Astrocyte (in vitro differentiated cells and primary cell): ENCODE measurements at regions not wholly inside any gene's neighbourhood (a gene's known extent, or its start where the extent isn't known, plus 50 kb on each side); places are given as distances from the start of the nearest gene placed in this dataset.

Experiments used
- EZH2 ChIP-seq: IDR thresholded peaks from 2 replicates; pipeline ENCODE4 v1.6.1; 2012; ENCODE audit warnings: mild to moderate bottlenecking, low read length, inconsistent platforms; ENCODE audit not compliant: insufficient read depth
- TF ChIP-seq, protein P1 (sequence below): IDR thresholded peaks from 2 replicates; pipeline ENCODE4 v1.5.1; 2011; ENCODE audit warnings: low read depth, mild to moderate bottlenecking, inconsistent platforms, low read length, moderate library complexity; ENCODE audit not compliant: insufficient read depth

DNA sequence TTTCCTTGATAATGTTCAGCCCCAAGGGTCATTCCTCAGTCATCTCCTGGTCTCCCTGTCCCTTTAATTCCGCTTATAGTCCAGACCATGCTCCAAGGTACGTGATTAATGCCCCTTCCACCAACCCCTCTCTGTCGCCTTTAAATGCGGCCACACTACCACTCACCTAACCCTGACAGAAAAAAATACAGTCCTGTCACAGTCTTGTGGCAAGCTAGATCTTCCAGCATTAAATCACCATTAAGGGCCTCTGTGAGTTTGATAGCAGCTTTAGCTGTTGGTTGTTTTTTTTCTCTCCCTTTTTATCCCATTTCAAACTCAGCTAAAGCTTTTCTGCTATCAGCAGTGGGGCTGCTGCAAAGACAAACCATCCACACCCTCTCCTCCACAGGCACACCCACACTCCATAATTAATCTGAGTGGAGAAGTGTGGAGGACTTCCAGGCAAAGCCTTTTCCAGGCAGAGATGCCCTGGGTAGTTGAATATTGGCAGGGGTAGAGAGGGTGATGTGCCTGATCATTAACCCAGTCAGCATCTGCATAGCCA is 522.7 kb upstream of the CLINT1 start:
- TF ChIP-seq, protein P1, sequence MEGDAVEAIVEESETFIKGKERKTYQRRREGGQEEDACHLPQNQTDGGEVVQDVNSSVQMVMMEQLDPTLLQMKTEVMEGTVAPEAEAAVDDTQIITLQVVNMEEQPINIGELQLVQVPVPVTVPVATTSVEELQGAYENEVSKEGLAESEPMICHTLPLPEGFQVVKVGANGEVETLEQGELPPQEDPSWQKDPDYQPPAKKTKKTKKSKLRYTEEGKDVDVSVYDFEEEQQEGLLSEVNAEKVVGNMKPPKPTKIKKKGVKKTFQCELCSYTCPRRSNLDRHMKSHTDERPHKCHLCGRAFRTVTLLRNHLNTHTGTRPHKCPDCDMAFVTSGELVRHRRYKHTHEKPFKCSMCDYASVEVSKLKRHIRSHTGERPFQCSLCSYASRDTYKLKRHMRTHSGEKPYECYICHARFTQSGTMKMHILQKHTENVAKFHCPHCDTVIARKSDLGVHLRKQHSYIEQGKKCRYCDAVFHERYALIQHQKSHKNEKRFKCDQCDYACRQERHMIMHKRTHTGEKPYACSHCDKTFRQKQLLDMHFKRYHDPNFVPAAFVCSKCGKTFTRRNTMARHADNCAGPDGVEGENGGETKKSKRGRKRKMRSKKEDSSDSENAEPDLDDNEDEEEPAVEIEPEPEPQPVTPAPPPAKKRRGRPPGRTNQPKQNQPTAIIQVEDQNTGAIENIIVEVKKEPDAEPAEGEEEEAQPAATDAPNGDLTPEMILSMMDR = no peak
- TF ChIP-seq EZH2 = no peak
